NCI-H345 (cell line): ENCODE measurements at regions not wholly inside any gene's neighbourhood (a gene's known extent, or its start where the extent isn't known, plus 50 kb on each side); places are given as distances from the start of the nearest gene placed in this dataset.

Experiments used
- DNase-seq: peaks from one replicate; lab custom pipeline; 2025; lab: John Stamatoyannopoulos, UW

GRCh38 chr7:13293264-13294002 is 606.0 kb downstream of the ARL4A start:
- no peak for DNase-seq

- no peak for DNase-seq
Measured at GRCh38 chr7:13307040-13307439, 619.6 kb downstream of the ARL4A start.

- DNase-seq = no peak
Measured at GRCh38 chr7:13308423-13308822, 621.0 kb downstream of the ARL4A start.

- DNase-seq = no peak
Measured at GRCh38 chr7:13309535-13309934, 622.1 kb downstream of the ARL4A start.

- DNase-seq = no peak
Measured at GRCh38 chr7:13312307-13312706, 624.9 kb downstream of the ARL4A start.

GRCh38 chr7:13320333-13320732 is 632.9 kb downstream of the ARL4A start:
- no peak for DNase-seq

GRCh38 chr7:13321316-13321715 is 633.9 kb downstream of the ARL4A start:
- no peak for DNase-seq

- no peak for DNase-seq
Measured at GRCh38 chr7:13322126-13322525, 634.7 kb downstream of the ARL4A start.

- no peak for DNase-seq
Measured at GRCh38 chr7:13327669-13328068, 640.2 kb downstream of the ARL4A start.

GRCh38 chr7:13333371-13333770 is 645.9 kb downstream of the ARL4A start:
- no peak for DNase-seq

GRCh38 chr7:13336227-13336626 is 648.8 kb downstream of the ARL4A start:
- no peak for DNase-seq

GRCh38 chr7:13352677-13353076 is 636.8 kb downstream of the ETV1 start:
- no peak for DNase-seq

GRCh38 chr7:13359656-13360055 is 629.8 kb downstream of the ETV1 start:
- DNase-seq = no peak

- DNase-seq = no peak
Measured at GRCh38 chr7:13386741-13387140, 602.7 kb downstream of the ETV1 start.

GRCh38 chr7:13407911-13408310 is 581.6 kb downstream of the ETV1 start:
- DNase-seq = no peak

- DNase-seq = no peak
Measured at GRCh38 chr7:13411151-13411550, 578.3 kb downstream of the ETV1 start.

GRCh38 chr7:13411636-13412035 is 577.8 kb downstream of the ETV1 start:
- no peak for DNase-seq

- DNase-seq = no peak
Measured at GRCh38 chr7:13414181-13414580, 575.3 kb downstream of the ETV1 start.

GRCh38 chr7:13414661-13415107 is 574.8 kb downstream of the ETV1 start:
- no peak for DNase-seq

GRCh38 chr7:13416071-13416470 is 573.4 kb downstream of the ETV1 start:
- no peak for DNase-seq

GRCh38 chr7:13416544-13416943 is 572.9 kb downstream of the ETV1 start:
- DNase-seq = no peak

- no peak for DNase-seq
Measured at GRCh38 chr7:13420726-13421125, 568.7 kb downstream of the ETV1 start.

GRCh38 chr7:13421776-13422175 is 567.7 kb downstream of the ETV1 start:
- DNase-seq = no peak

- no peak for DNase-seq
Measured at GRCh38 chr7:13433946-13434345, 555.5 kb downstream of the ETV1 start.
